ENCODE measurements at regions not wholly inside any gene's neighbourhood (a gene's known extent, or its start where the extent isn't known, plus 50 kb on each side); places are given as distances from the start of the nearest gene placed in this dataset.

DNA sequence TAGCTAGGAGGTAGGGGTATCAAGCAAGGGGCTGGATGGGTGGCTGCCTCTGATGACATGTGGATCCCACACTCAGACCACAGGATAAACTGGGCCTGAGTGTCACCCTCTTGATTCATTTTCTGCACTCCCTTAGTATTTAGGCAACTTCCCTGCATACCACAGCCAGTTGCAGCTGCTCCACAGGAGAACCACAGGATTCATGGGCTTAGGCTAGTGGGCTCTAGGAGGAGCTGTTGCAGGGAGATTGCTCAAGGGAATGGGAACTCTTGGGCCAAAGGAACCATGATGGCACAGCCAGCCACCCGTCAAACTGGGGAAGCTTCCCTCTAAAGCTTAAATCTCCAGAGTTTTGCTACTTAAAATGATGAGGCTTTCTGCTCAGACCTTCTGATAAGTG lies 269.7 kb upstream of the ASIC2 start:
- Histone ChIP-seq H3K27me3 (replicated peaks; ENCODE audit: insufficient read depth, low read depth, low read length, poor library complexity) (no peaks in the 10 kb centered on the region), H3K36me3 (ENCODE audit: insufficient read depth, low read length, poor library complexity, severe bottlenecking) (no peaks in the 10 kb centered on the region), H3K9me3 (ENCODE audit: low read depth, low read length, poor library complexity, severe bottlenecking) (no peaks in the 10 kb centered on the region), H3K27ac (ENCODE audit: low read depth, low read length, poor library complexity, severe bottlenecking) (no peak overlapping the region), H3K4me1 (ENCODE audit: insufficient read depth, low read length, poor library complexity, severe bottlenecking) (no peaks in the 10 kb centered on the region), H3K4me3 (ENCODE audit: low read depth, low read length, poor library complexity, severe bottlenecking) (no peak overlapping the region)
- DNase-seq (ENCODE audit: low spot score): no peak
- ChIA-PET POLR2A (ENCODE audit: low non-redundant PET) (no interaction called here), CTCF (no interaction called here)
- intact Hi-C loops (cut with micrococcal nuclease; ENCODE audit: unreplicated experiment): no loop called here
- BruUV-seq (replicated peaks): no TSS peak
- TF ChIP-seq, protein P1, sequence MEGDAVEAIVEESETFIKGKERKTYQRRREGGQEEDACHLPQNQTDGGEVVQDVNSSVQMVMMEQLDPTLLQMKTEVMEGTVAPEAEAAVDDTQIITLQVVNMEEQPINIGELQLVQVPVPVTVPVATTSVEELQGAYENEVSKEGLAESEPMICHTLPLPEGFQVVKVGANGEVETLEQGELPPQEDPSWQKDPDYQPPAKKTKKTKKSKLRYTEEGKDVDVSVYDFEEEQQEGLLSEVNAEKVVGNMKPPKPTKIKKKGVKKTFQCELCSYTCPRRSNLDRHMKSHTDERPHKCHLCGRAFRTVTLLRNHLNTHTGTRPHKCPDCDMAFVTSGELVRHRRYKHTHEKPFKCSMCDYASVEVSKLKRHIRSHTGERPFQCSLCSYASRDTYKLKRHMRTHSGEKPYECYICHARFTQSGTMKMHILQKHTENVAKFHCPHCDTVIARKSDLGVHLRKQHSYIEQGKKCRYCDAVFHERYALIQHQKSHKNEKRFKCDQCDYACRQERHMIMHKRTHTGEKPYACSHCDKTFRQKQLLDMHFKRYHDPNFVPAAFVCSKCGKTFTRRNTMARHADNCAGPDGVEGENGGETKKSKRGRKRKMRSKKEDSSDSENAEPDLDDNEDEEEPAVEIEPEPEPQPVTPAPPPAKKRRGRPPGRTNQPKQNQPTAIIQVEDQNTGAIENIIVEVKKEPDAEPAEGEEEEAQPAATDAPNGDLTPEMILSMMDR (conservative IDR thresholded peaks at IDR 0.05; ENCODE audit: low read depth, low read length): no peak
- TF ChIP-seq EZH2 (IDR thresholded peaks at IDR 0.05; ENCODE audit: borderline replicate concordance, low read depth, low read length, poor library complexity, severe bottlenecking): no peak

- DNase-seq (ENCODE audit: low spot score): no peak
- CTCF ChIA-PET: no interaction called here
- intact Hi-C loops (cut with micrococcal nuclease; ENCODE audit: unreplicated experiment): no loop called here
- Histone ChIP-seq H3K27ac (ENCODE audit: low read depth, low read length, poor library complexity, severe bottlenecking) (no peak overlapping the region), H3K4me1 (ENCODE audit: insufficient read depth, low read length, poor library complexity, severe bottlenecking) (no peaks in the 10 kb centered on the region), H3K36me3 (ENCODE audit: insufficient read depth, low read length, poor library complexity, severe bottlenecking) (no peaks in the 10 kb centered on the region), H3K4me3 (ENCODE audit: low read depth, low read length, poor library complexity, severe bottlenecking) (no peak overlapping the region), H3K27me3 (replicated peaks; ENCODE audit: insufficient read depth, low read depth, low read length, poor library complexity) (no peaks in the 10 kb centered on the region), H3K9me3 (ENCODE audit: low read depth, low read length, poor library complexity, severe bottlenecking) (no peaks in the 10 kb centered on the region)
- POLR2A ChIA-PET (ENCODE audit: low non-redundant PET): no interaction called here
- TF ChIP-seq, protein P1 (conservative IDR thresholded peaks at IDR 0.05; ENCODE audit: low read depth, low read length): no peak
- no peak for TF ChIP-seq EZH2 (IDR thresholded peaks at IDR 0.05; ENCODE audit: borderline replicate concordance, low read depth, low read length, poor library complexity, severe bottlenecking)
- BruUV-seq (replicated peaks): no TSS peak
These were observed 271.1 kb upstream of the ASIC2 start for GRCh38 chr17:33564146-33564545.

GRCh38 chr17:33567223-33567622 lies 274.1 kb upstream of the ASIC2 start:
- CTCF ChIA-PET: no interaction called here
- POLR2A ChIA-PET (ENCODE audit: low non-redundant PET): no interaction called here
- no peak overlapping the region for H3K27ac ChIP-seq (ENCODE audit: low read depth, low read length, poor library complexity, severe bottlenecking)
- no peak for DNase-seq (ENCODE audit: low spot score)
- intact Hi-C loops (cut with micrococcal nuclease; ENCODE audit: unreplicated experiment): no loop called here
- H3K4me1 ChIP-seq (ENCODE audit: insufficient read depth, low read length, poor library complexity, severe bottlenecking): no peaks in the 10 kb centered on the region
- H3K4me3 ChIP-seq (ENCODE audit: low read depth, low read length, poor library complexity, severe bottlenecking): no peak overlapping the region
- H3K27me3 ChIP-seq (replicated peaks; ENCODE audit: insufficient read depth, low read depth, low read length, poor library complexity): no peaks in the 10 kb centered on the region
- no peaks in the 10 kb centered on the region for H3K9me3 ChIP-seq (ENCODE audit: low read depth, low read length, poor library complexity, severe bottlenecking)
- no peak for TF ChIP-seq EZH2 (IDR thresholded peaks at IDR 0.05; ENCODE audit: borderline replicate concordance, low read depth, low read length, poor library complexity, severe bottlenecking)
- TF ChIP-seq, protein P1 (conservative IDR thresholded peaks at IDR 0.05; ENCODE audit: low read depth, low read length): no peak
- BruUV-seq (replicated peaks): no TSS peak
- no peaks in the 10 kb centered on the region for H3K36me3 ChIP-seq (ENCODE audit: insufficient read depth, low read length, poor library complexity, severe bottlenecking)
